CD8-positive, alpha-beta memory T cell (primary cell): ENCODE measurements at regions not wholly inside any gene's neighbourhood (a gene's known extent, or its start where the extent isn't known, plus 50 kb on each side); places are given as distances from the start of the nearest gene placed in this dataset.

Experiments used
- CTCF ChIA-PET: fragments of 350-600 bp; sonication (Branson Sonifier 250); formaldehyde crosslinking; loops from one replicate; lab custom pipeline; 2021; ENCODE audit warnings: antibody characterized with exemption; lab: Charles Lee
- POLR2A ChIA-PET: fragments of 350-600 bp; sonication (Branson Sonifier 250); formaldehyde crosslinking; loops from one replicate; lab custom pipeline; 2021; ENCODE audit warnings: antibody characterized with exemption; lab: Charles Lee
- DNase-seq, 5 donors: peaks; one replicate each; pipeline versions ENCODE4 v3.0.0 to v3.0.0-alpha.2; 2020 to 2022; ENCODE audit warnings: mixed read lengths in 1 of 5
- H3K27ac ChIP-seq: one replicate; pipeline ENCODE4 v1.7.0; 2013; ENCODE audit warnings: low read depth, mild to moderate bottlenecking, low read length, moderate library complexity
- H3K27me3 ChIP-seq: 2 replicates; pipeline ENCODE4 v1.7.0; 2013; ENCODE audit warnings: low read length, mild to moderate bottlenecking; ENCODE audit not compliant: insufficient read depth, poor library complexity, severe bottlenecking
- H3K36me3 ChIP-seq: 2 replicates; pipeline ENCODE4 v1.7.0; 2013; ENCODE audit warnings: mild to moderate bottlenecking, low read length, moderate library complexity; ENCODE audit not compliant: insufficient read depth
- H3K4me1 ChIP-seq: 2 replicates; pipeline ENCODE4 v1.7.0; 2013; ENCODE audit warnings: mild to moderate bottlenecking, low read length, moderate library complexity; ENCODE audit not compliant: insufficient read depth
- H3K4me3 ChIP-seq: 2 replicates; pipeline ENCODE4 v1.7.0; 2013; ENCODE audit warnings: mild to moderate bottlenecking, low read length
- H3K9me3 ChIP-seq: 2 replicates; pipeline ENCODE4 v1.7.0; 2013; ENCODE audit warnings: mild to moderate bottlenecking, low read length
- H3K27ac Mint-ChIP-seq, 8 donors: one replicate each; pipeline ENCODE4 v1.8.0; 2020 to 2021; ENCODE audit warnings: mixed read lengths in 8 of 8, mild to moderate bottlenecking in 6 of 8, inconsistent platforms in 3 of 8, moderate library complexity in 3 of 8
- H3K27me3 Mint-ChIP-seq, 2 donors: one replicate each; pipeline ENCODE4 v1.8.0; 2020 to 2021; ENCODE audit warnings: mixed read lengths in 2 of 2, mild to moderate bottlenecking in 1 of 2, moderate library complexity in 1 of 2
- H3K36me3 Mint-ChIP-seq, 3 donors: one replicate each; pipeline ENCODE4 v1.8.0; 2020 to 2021; ENCODE audit warnings: mixed read lengths in 3 of 3, inconsistent platforms in 1 of 3, mild to moderate bottlenecking in 1 of 3
- H3K4me1 Mint-ChIP-seq, 3 donors: one replicate each; pipeline ENCODE4 v1.8.0; 2020 to 2021; ENCODE audit warnings: mixed read lengths in 3 of 3, inconsistent platforms in 1 of 3, mild to moderate bottlenecking in 1 of 3
- H3K4me3 Mint-ChIP-seq, 7 donors: one replicate each; pipeline ENCODE4 v1.8.0; 2020 to 2021; ENCODE audit warnings: mixed read lengths in 7 of 7, mild to moderate bottlenecking in 6 of 7, moderate library complexity in 4 of 7, inconsistent platforms in 2 of 7
- H3K9me3 Mint-ChIP-seq, 5 donors: one replicate each; pipeline ENCODE4 v1.8.0; 2020 to 2022; ENCODE audit warnings: mixed read lengths in 5 of 5, mild to moderate bottlenecking in 3 of 5, moderate library complexity in 2 of 5, inconsistent platforms in 1 of 5

DNA sequence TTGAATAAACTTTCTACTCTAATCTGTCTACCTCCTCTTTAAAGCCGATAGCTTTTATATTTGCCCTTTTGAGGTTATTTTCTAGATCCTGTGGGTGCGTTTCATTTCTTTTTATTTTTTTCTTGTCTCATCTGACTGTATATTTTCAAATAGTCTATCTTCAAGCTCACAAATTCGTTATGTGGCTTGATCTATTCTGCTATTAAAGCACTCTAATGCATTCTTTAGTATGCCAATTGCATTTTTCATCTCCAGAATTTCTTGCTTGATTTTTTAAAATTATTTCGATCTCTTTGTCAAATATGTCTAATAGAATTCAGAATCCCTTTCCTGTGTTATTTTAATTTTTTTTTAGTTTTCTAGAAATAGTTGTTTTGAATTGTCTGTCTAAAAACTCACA, 172.4 kb downstream of the CYLC2 start:
- no peak overlapping the region for H3K4me3 Mint-ChIP-seq
- POLR2A ChIA-PET = no interaction called here

DNA sequence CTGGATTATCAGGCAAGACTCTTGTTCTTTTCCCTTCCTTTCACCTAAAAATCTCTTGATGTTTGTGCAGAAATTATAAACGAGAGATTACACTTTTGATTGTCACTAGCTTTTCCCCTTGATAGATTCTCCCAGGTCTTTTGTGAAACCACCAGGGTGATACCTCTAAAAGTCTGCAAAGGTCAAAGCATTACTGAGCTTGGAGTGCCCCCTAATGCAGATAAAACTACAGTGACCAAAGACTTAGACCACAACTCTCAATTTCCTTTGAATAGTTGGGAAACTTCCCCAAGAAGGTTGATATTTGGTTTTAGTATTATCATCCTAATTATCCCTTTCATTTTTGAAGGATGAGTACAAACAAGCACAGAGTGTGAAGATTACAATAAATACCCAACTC, 173.1 kb downstream of the CYLC2 start:
- no peak overlapping the region for H3K27ac Mint-ChIP-seq
- no peak overlapping the region for H3K27ac ChIP-seq
- H3K27me3 ChIP-seq = no peaks in the 10 kb centered on the region
- H3K36me3 ChIP-seq = no peaks in the 10 kb centered on the region
- ChIA-PET POLR2A (no interaction called here), CTCF (no interaction called here)
- no peaks in the 10 kb centered on the region for H3K9me3 ChIP-seq
- no peaks in the 10 kb centered on the region for H3K27me3 Mint-ChIP-seq
- DNase-seq = no peak
- no peak overlapping the region for H3K4me3 ChIP-seq
- no peaks in the 10 kb centered on the region for H3K36me3 Mint-ChIP-seq
- no peak overlapping the region for H3K4me3 Mint-ChIP-seq
- H3K4me1 Mint-ChIP-seq = no peaks in the 10 kb centered on the region
- no peaks in the 10 kb centered on the region for H3K4me1 ChIP-seq
- H3K9me3 Mint-ChIP-seq = peaks cover 4 to 38% (median 17%) of the 10 kb centered on the region in 5 donors

More for the DNA sequence above, 172.4 kb downstream of the CYLC2 start:
- no peaks in the 10 kb centered on the region for H3K27me3 Mint-ChIP-seq
- Histone ChIP-seq H3K27me3 (no peaks in the 10 kb centered on the region), H3K9me3 (no peaks in the 10 kb centered on the region), H3K27ac (no peak overlapping the region), H3K4me1 (no peaks in the 10 kb centered on the region), H3K4me3 (no peak overlapping the region), H3K36me3 (no peaks in the 10 kb centered on the region)
- DNase-seq = no peak
- H3K27ac Mint-ChIP-seq = no peak overlapping the region
- H3K4me1 Mint-ChIP-seq = no peaks in the 10 kb centered on the region
- H3K9me3 Mint-ChIP-seq = peaks cover 4 to 36% (median 17%) of the 10 kb centered on the region in 5 donors
- CTCF ChIA-PET = no interaction called here
- H3K36me3 Mint-ChIP-seq = no peaks in the 10 kb centered on the region

DNA sequence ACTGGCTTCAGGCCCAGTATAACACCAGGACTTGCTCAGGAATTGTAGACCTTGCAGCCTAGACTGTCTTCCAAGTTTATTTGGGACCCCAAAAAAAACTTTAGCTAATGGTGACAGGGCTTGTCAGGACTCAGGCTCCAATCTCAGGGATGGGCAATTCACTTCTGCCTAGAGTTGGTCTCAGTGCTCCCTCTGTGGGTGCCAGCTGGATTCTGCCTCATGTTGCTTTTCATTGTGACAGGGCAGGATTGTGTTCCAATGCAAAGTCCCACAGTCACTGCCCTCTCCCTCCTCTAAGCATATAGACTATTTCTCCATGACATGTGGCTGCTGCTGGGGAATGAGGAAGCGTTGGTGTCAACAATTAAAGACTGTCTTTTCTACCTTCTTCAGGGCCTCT, 174.7 kb downstream of the CYLC2 start:
- no peak overlapping the region for H3K27ac ChIP-seq
- no peaks in the 10 kb centered on the region for H3K9me3 ChIP-seq
- H3K27me3 ChIP-seq = no peaks in the 10 kb centered on the region
- no peak overlapping the region for H3K4me3 ChIP-seq
- no peaks in the 10 kb centered on the region for H3K4me1 ChIP-seq
- CTCF ChIA-PET = no interaction called here
- H3K36me3 ChIP-seq = no peaks in the 10 kb centered on the region
- peaks cover 4 to 40% (median 17%) of the 10 kb centered on the region in 5 donors for H3K9me3 Mint-ChIP-seq
- no peaks in the 10 kb centered on the region for H3K4me1 Mint-ChIP-seq
- POLR2A ChIA-PET = no interaction called here
- no peak for DNase-seq
- no peaks in the 10 kb centered on the region for H3K36me3 Mint-ChIP-seq
- H3K27ac Mint-ChIP-seq = no peak overlapping the region
- H3K4me3 Mint-ChIP-seq = no peak overlapping the region
- no peaks in the 10 kb centered on the region for H3K27me3 Mint-ChIP-seq

DNA sequence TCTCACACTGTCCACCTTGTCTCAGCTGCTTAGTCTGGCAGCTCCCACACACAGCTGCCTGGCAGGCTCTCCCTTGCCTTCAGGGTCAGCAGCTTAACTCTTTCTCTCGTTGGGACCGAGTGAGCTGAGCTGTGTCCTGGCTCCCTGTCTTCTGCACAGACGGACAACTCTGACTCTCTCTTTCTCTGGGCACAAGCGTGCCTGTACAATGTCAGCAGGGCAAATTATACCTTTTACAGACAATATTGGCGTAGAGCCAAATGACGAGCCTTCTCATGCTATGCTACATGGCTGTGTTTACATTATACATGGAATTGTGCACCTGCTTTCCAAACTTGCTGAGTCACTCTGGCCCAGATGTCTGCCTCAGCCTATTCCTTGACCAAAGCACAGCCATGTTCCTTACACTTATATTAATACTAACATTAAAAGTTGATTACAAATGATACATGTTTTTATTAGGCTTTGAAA, 188.6 kb downstream of the CYLC2 start:
- Histone ChIP-seq H3K36me3 (no peaks in the 10 kb centered on the region), H3K4me1 (no peaks in the 10 kb centered on the region), H3K27me3 (no peaks in the 10 kb centered on the region), H3K4me3 (no peak overlapping the region), H3K9me3 (no peaks in the 10 kb centered on the region), H3K27ac (no peak overlapping the region)
- no peaks in the 10 kb centered on the region for H3K36me3 Mint-ChIP-seq
- DNase-seq = no peak
- no peaks in the 10 kb centered on the region for H3K4me1 Mint-ChIP-seq
- no peaks in the 10 kb centered on the region for H3K27me3 Mint-ChIP-seq
- no peak overlapping the region for H3K27ac Mint-ChIP-seq
- no peak overlapping the region for H3K4me3 Mint-ChIP-seq
- ChIA-PET CTCF (no interaction called here), POLR2A (no interaction called here)
- H3K9me3 Mint-ChIP-seq = peaks cover 0 to 19% (median 4%) of the 10 kb centered on the region in 5 donors

DNA sequence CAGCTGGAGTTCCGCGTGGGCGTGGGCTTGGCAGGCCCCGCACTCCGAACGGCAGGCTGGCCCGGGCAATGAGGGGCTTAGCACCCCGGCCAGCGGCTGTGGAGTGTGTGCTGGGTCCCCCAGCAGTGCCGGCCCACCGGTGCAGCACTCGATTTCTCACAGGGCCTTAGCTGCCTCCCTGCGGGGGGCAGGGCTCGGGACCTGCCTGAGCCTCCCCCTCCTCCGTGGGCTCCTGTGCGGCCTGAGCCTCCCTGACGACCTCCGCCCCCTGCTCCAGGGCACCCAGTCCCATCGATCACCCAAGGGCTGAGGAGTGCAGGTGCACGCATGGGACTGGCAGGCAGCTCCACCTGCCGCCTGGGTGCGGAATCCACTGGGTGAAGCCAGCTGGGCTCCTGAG, 191.8 kb downstream of the CYLC2 start:
- Mint-ChIP-seq H3K27me3 (no peaks in the 10 kb centered on the region), H3K9me3 (peaks cover 0 to 15% (median 4%) of the 10 kb centered on the region in 5 donors), H3K4me3 (no peak overlapping the region), H3K27ac (no peak overlapping the region), H3K4me1 (no peaks in the 10 kb centered on the region), H3K36me3 (no peaks in the 10 kb centered on the region)
- Histone ChIP-seq H3K4me1 (no peaks in the 10 kb centered on the region), H3K36me3 (no peaks in the 10 kb centered on the region), H3K27ac (no peak overlapping the region), H3K27me3 (no peaks in the 10 kb centered on the region), H3K9me3 (no peaks in the 10 kb centered on the region), H3K4me3 (no peak overlapping the region)
- no peak for DNase-seq
- POLR2A ChIA-PET = no interaction called here
- CTCF ChIA-PET = no interaction called here

DNA sequence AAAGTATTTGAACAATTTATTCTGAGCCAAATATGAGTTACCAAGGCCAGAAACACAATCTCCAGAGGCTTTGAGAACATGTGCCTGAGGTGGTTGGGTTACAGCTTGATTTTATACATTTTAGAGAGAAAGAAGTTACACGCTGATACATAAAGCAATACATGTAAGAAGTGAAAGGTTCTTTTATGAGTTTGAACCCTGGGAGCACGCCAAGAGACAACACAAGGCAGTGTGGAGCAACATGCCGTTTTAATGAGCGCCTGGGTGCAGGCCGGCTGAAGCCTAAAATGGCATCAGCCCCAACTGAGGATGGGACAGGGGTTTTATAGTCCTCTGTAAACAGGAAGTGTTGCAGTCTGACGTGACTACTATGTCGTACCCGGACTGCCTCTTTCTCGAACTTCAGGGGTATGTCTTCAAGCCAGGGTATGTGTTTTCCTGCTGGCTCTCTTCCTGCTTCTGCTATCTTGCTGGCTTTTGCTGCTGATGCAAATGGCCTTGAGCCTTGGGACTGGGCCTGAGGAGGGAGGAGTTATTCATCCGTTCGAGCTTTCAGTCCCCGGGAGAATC, 193.7 kb downstream of the CYLC2 start:
- H3K4me3 Mint-ChIP-seq = no peak overlapping the region
- Histone ChIP-seq H3K9me3 (no peaks in the 10 kb centered on the region), H3K4me1 (no peaks in the 10 kb centered on the region), H3K27ac (no peak overlapping the region), H3K4me3 (no peak overlapping the region), H3K27me3 (no peaks in the 10 kb centered on the region), H3K36me3 (no peaks in the 10 kb centered on the region)
- H3K4me1 Mint-ChIP-seq = no peaks in the 10 kb centered on the region
- POLR2A ChIA-PET = no interaction called here
- H3K27me3 Mint-ChIP-seq = no peaks in the 10 kb centered on the region
- CTCF ChIA-PET = no interaction called here
- no peak for DNase-seq
- no peak overlapping the region for H3K27ac Mint-ChIP-seq
- no peaks in the 10 kb centered on the region for H3K36me3 Mint-ChIP-seq
- peaks cover 0 to 15% (median 4%) of the 10 kb centered on the region in 5 donors for H3K9me3 Mint-ChIP-seq

DNA sequence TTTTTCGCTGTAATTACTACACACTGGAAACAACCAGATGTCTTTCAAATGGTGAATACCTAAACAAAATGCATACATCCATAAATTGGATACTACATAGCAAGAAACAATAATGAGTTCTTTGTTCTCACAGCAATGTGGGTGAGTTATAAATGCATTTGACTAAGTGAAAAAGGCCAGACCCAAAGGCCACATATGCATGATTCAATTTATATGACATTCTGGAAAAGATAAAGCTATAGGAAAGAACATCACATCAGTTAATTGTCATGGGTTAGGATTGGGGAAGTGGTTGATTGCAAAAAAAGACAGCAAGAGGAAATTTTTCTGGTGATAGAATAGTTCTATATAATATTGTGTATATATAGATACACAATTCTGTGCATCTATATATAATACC, 198.9 kb downstream of the CYLC2 start:
- Histone ChIP-seq H3K27me3 (no peaks in the 10 kb centered on the region), H3K9me3 (no peaks in the 10 kb centered on the region), H3K4me3 (no peak overlapping the region), H3K27ac (no peak overlapping the region), H3K36me3 (no peaks in the 10 kb centered on the region), H3K4me1 (no peaks in the 10 kb centered on the region)
- no peak overlapping the region for H3K4me3 Mint-ChIP-seq
- ChIA-PET CTCF (no interaction called here), POLR2A (no interaction called here)
- no peak overlapping the region for H3K27ac Mint-ChIP-seq
- H3K36me3 Mint-ChIP-seq = no peaks in the 10 kb centered on the region
- H3K9me3 Mint-ChIP-seq = peaks cover 4 to 11% (median 6%) of the 10 kb centered on the region in 5 donors
- H3K27me3 Mint-ChIP-seq = no peaks in the 10 kb centered on the region
- DNase-seq = no peak
- H3K4me1 Mint-ChIP-seq = no peaks in the 10 kb centered on the region

DNA sequence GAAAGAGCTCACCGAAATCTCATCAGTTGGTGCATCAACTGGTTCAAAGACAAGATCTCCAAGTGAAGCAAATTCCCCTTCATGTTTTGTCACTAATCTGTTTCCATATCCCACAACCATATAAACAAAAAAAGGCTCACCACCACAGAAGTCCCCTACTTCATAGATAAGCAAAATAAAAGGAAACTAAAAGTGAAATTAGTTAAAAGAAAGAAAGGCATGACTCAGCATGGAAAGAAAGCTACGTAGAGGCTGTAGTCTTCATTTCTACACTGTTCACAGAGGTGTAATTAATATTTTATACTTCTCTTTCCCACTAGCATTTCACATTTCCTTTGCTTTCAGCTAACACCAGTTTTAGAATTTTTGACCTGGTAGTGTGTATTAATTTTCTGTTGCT, 208.0 kb downstream of the CYLC2 start:
- Mint-ChIP-seq H3K27me3 (no peaks in the 10 kb centered on the region), H3K36me3 (no peaks in the 10 kb centered on the region), H3K27ac (no peak overlapping the region), H3K4me3 (no peak overlapping the region), H3K4me1 (no peaks in the 10 kb centered on the region), H3K9me3 (peaks cover 0 to 24% (median 4%) of the 10 kb centered on the region in 5 donors)
- ChIA-PET CTCF (no interaction called here), POLR2A (no interaction called here)
- no peaks in the 10 kb centered on the region for H3K9me3 ChIP-seq
- H3K27ac ChIP-seq = no peak overlapping the region
- no peaks in the 10 kb centered on the region for H3K27me3 ChIP-seq
- no peak for DNase-seq
- no peaks in the 10 kb centered on the region for H3K36me3 ChIP-seq
- H3K4me3 ChIP-seq = no peak overlapping the region
- H3K4me1 ChIP-seq = no peaks in the 10 kb centered on the region
